ENCODE measurements at regions not wholly inside any gene's neighbourhood (a gene's known extent, or its start where the extent isn't known, plus 50 kb on each side); places are given as distances from the start of the nearest gene placed in this dataset.

DNA sequence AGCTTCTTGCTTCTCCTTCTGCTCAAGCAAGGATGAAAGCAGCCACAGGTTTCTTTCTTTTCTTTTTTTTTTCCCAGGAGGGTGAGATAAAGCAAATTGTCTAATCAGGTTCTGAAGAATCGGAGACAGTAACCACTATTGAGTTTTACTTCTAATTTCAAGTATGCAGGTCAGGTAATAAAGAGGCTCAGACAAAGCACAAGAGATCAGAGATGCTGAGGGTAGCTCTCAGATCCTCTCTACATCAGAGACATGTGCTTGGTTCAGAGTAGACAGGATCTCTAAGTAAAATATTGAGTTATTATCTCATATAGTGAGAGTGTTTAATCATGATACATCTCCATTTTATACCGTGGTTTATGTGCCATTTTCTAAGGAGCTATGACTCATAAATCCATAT, 168.5 kb downstream of the NFKBIZ start:
- H3K27ac ChIP-seq = no peak overlapping the region
- no peak for DNase-seq (ENCODE audit: low spot score)
- CTCF ChIA-PET = interaction anchor here (0.6 to 0.7 kb wide), 2 partner anchors 13 to 72 kb away, joined by 3 to 4 read pairs; no protein-coding TSS in a partner anchor
- TF ChIP-seq, protein P1, sequence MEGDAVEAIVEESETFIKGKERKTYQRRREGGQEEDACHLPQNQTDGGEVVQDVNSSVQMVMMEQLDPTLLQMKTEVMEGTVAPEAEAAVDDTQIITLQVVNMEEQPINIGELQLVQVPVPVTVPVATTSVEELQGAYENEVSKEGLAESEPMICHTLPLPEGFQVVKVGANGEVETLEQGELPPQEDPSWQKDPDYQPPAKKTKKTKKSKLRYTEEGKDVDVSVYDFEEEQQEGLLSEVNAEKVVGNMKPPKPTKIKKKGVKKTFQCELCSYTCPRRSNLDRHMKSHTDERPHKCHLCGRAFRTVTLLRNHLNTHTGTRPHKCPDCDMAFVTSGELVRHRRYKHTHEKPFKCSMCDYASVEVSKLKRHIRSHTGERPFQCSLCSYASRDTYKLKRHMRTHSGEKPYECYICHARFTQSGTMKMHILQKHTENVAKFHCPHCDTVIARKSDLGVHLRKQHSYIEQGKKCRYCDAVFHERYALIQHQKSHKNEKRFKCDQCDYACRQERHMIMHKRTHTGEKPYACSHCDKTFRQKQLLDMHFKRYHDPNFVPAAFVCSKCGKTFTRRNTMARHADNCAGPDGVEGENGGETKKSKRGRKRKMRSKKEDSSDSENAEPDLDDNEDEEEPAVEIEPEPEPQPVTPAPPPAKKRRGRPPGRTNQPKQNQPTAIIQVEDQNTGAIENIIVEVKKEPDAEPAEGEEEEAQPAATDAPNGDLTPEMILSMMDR (conservative IDR thresholded peaks at IDR 0.05; ENCODE audit: low read depth) = no peak
- POLR2A ChIA-PET (ENCODE audit: low non-redundant PET) = no interaction called here

DNA sequence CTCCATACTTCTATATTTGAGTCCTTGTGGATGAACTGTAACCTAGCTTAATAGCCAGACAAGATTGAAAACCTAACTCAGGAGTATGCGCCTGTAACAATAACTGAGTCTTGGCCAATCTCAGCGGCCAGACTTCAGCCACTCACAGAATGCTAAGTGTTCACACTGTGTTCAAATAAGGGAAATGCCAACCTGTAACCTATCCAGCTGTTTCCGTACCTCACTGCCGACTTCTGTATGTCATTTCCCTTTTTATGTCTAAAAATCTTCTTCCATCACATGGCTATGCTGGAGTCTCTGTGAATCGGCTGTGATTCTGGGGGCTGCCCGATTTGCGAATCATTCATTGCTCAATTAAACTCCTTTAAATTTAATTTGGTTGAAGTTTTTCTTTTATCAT, 169.2 kb downstream of the NFKBIZ start:
- no peak overlapping the region for H3K27ac ChIP-seq
- no peak for DNase-seq (ENCODE audit: low spot score)
- POLR2A ChIA-PET (ENCODE audit: low non-redundant PET) = no interaction called here
- TF ChIP-seq, protein P1 (conservative IDR thresholded peaks at IDR 0.05; ENCODE audit: low read depth) = no peak
- CTCF ChIA-PET = interaction anchor here (0.6 kb wide), 1 partner anchor 991 kb away, joined by 3 read pairs; no protein-coding TSS in a partner anchor

DNA sequence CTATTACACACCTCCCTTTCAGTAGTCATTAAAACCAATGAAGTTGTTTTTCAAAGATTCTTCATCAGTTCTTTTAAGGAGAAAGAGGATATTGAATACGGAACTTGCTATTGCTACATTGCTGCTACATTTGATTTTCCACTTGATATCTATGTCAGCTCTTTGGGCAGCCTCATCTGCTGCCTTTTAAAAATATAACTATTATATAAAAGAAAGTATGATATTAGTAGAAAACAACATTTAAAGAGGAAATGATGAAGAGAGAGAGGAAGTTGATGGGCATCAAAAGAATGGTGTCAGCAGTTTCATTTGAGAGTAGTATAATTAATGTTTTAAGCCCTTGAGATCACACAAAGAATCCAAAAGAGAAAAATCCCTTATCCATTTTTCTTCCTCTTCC, 171.4 kb downstream of the NFKBIZ start:
- POLR2A ChIA-PET (ENCODE audit: low non-redundant PET) = no interaction called here
- CTCF ChIA-PET = no interaction called here
- TF ChIP-seq, protein P1 (conservative IDR thresholded peaks at IDR 0.05; ENCODE audit: low read depth) = no peak

DNA sequence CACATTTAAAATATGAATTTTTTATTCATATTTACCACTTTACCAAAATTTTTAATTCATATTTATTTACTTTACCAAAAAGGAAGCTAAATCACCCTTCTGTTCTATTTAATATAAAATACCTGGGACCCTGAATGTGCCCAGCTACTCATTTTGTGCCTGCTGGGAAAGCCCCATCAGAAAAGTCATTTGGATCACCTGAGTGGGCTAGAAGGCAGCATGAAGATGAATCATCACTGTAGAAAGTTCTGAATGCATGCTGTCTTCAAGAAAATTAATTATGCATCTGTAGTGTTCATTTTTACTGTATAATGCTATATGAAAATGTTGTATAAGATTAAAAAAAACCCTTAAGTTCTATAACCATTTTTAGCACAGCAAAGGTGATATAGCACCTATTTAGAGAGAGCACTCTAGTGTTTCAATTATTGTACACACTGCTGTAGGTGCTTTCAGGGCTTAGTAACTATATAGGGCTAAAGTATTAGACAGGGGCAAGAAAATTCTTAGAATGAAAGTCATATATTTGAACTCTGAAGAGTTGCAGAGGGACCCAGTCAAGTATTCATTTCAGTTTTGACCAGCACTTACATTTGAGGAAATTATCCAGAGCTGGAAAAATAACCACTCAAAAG, 175.1 kb downstream of the NFKBIZ start:
- CTCF ChIA-PET = interaction anchor here (0.5 to 1.2 kb wide), 2 partner anchors 15 to 81 kb away, joined by 3 to 4 read pairs; no protein-coding TSS in a partner anchor
- no peak for DNase-seq (ENCODE audit: low spot score)
- TF ChIP-seq, protein P1 (conservative IDR thresholded peaks at IDR 0.05; ENCODE audit: low read depth) = no peak
- POLR2A ChIA-PET (ENCODE audit: low non-redundant PET) = no interaction called here
- no peak overlapping the region for H3K27ac ChIP-seq

More for the DNA sequence above, 171.4 kb downstream of the NFKBIZ start:
- no peak for DNase-seq (ENCODE audit: low spot score)
- H3K27ac ChIP-seq = no peak overlapping the region

DNA sequence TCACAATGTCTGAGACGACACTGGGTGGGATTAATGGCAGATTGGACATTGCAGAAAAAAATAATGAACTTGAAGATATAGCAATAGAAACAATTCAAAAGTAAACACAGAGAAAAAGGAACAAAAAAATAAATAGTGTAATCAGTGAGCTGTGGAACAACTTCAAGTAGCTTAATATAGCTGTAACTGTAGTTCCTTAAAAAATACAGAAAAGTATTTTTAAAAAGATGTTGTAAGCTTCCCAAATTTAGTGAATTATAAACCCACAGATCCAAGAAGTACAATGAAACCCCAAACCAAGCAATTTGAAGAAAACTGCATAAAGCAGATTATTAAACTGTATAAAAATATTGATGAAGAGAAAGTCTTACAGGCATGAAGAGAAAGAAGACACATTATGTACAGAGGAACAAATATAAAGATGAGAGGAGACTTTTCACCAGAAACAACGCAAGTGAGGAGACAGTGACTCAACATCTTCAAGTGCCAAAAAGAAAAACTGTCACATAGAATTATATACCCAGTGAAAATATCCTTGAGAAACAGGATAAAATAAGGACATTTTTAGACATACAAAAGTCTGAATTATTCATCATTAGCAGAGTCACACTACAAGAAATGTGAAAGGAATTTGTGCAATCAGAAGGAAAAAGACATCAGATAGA, 176.4 kb downstream of the NFKBIZ start:
- ChIA-PET POLR2A (ENCODE audit: low non-redundant PET) (no interaction called here), CTCF (interaction anchor here (0.6 to 1.2 kb wide), 3 partner anchors 17 to 207 kb away, joined by 3 to 4 read pairs (median 3); no protein-coding TSS in a partner anchor)
- no peak overlapping the region for H3K27ac ChIP-seq
- TF ChIP-seq, protein P1 (conservative IDR thresholded peaks at IDR 0.05; ENCODE audit: low read depth) = no peak
- DNase-seq (ENCODE audit: low spot score) = no peak

DNA sequence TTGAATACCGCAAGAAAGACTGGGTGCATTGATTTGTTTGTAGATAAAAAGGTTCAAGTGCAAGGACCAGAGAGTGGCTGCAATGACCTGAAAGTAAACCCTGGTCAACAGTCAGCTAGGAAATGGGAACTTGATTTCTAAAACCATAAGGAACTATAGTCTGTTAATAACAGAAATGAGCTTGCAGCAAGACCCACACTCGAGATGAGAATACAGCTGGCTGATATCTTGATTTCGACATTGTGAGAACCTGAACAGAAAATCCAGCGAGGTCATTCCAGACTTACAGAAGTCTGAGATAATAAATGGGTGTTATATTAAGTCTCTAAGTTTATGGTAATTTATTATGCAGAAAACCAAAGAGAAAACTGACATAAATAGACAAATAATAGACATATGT, 177.3 kb downstream of the NFKBIZ start:
- no peak overlapping the region for H3K27ac ChIP-seq
- POLR2A ChIA-PET (ENCODE audit: low non-redundant PET) = no interaction called here
- CTCF ChIA-PET = no interaction called here
- no peak for DNase-seq (ENCODE audit: low spot score)
- TF ChIP-seq, protein P1 (conservative IDR thresholded peaks at IDR 0.05; ENCODE audit: low read depth) = no peak
